ENCODE measurements at regions not wholly inside any gene's neighbourhood (a gene's known extent, or its start where the extent isn't known, plus 50 kb on each side); places are given as distances from the start of the nearest gene placed in this dataset.

DNA sequence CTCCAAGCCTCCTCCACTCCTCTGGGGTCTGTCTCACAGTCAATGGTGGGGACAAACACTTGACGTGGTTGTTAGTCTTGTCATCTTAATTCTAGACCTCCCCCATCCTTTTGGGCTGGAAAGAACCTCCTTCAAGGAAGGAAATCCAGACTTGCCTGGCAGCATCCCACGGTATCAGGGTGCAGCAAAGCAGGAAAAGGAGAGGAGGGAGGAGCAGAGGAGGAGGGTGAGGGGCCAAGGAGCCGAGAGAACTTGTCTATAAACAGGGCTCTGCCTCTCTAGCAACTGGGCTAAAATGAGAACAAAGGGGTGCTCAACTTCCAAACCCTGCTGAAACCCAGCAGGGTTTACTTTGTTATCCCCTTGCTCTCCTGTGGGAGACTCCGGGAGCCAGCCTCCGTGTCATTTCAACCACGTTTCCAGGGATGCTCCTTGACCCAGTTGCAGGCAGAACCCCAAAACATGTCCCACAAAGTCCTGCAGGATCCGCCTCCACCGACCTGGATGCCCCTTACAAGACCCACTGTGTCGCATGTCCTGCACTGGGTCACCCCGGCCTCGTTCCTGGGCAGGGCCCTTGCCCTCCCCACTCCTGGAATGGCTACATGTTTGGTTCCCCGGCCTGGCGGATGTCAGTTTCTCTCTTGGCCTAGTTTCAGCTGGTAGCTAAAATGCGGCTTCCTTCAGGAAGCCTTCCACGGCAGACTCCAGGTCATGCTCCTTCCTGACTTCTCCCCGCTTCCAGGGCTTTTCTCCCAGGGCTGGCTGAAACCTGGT, 69.7 kb upstream of the MGMT start:
- Histone ChIP-seq H3K4me2 (ENCODE audit: low read length) (no peak overlapping the region), H3K4me1 (ENCODE audit: insufficient read depth, low read length, severe bottlenecking) (no peaks in the 10 kb centered on the region), H3K9ac (ENCODE audit: low read length) (no peak overlapping the region), H3K27me3 (ENCODE audit: insufficient read depth, low read length) (no peaks in the 10 kb centered on the region; the same call in none of the 2 replicates), H3F3A (ENCODE audit: insufficient read depth, low read length) (no peaks in the 10 kb centered on the region), H3K9me3 (ENCODE audit: low read length) (no peaks in the 10 kb centered on the region), H4K20me1 (ENCODE audit: insufficient read depth, low read length) (no peaks in the 10 kb centered on the region), H2AFZ (ENCODE audit: low read length) (no peak overlapping the region), H3K4me3 (ENCODE audit: low read depth, low read length, poor library complexity, severe bottlenecking) (no peak overlapping the region), H3K36me3 (ENCODE audit: insufficient read depth, low read length) (no peaks in the 10 kb centered on the region), H3K79me2 (ENCODE audit: insufficient read depth, low read length) (no peaks in the 10 kb centered on the region), H3K9me2 (ENCODE audit: low read depth, low read length) (no peaks in the 10 kb centered on the region), H3K27ac (ENCODE audit: low read depth, low read length, poor library complexity, severe bottlenecking) (no peak overlapping the region)
- no peak for TF ChIP-seq EZH2 (IDR thresholded peaks at IDR 0.05; ENCODE audit: borderline replicate concordance, low read length)
- TF ChIP-seq, protein P1, sequence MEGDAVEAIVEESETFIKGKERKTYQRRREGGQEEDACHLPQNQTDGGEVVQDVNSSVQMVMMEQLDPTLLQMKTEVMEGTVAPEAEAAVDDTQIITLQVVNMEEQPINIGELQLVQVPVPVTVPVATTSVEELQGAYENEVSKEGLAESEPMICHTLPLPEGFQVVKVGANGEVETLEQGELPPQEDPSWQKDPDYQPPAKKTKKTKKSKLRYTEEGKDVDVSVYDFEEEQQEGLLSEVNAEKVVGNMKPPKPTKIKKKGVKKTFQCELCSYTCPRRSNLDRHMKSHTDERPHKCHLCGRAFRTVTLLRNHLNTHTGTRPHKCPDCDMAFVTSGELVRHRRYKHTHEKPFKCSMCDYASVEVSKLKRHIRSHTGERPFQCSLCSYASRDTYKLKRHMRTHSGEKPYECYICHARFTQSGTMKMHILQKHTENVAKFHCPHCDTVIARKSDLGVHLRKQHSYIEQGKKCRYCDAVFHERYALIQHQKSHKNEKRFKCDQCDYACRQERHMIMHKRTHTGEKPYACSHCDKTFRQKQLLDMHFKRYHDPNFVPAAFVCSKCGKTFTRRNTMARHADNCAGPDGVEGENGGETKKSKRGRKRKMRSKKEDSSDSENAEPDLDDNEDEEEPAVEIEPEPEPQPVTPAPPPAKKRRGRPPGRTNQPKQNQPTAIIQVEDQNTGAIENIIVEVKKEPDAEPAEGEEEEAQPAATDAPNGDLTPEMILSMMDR (IDR thresholded peaks at IDR 0.05; ENCODE audit: low read length), result no peak

- no peak overlapping the region for H3K9ac ChIP-seq (ENCODE audit: low read length)
- no peaks in the 10 kb centered on the region; the same call in none of the 2 replicates for H3K27me3 ChIP-seq (ENCODE audit: insufficient read depth, low read length)
- H3K36me3 ChIP-seq (ENCODE audit: insufficient read depth, low read length), result no peaks in the 10 kb centered on the region
- no peaks in the 10 kb centered on the region for H3F3A ChIP-seq (ENCODE audit: insufficient read depth, low read length)
- H3K4me3 ChIP-seq (ENCODE audit: low read depth, low read length, poor library complexity, severe bottlenecking), result no peak overlapping the region
- TF ChIP-seq EZH2 (IDR thresholded peaks at IDR 0.05; ENCODE audit: borderline replicate concordance, low read length), result no peak
- TF ChIP-seq, protein P1 (IDR thresholded peaks at IDR 0.05; ENCODE audit: low read length), result no peak
- no peak overlapping the region for H2AFZ ChIP-seq (ENCODE audit: low read length)
- no peaks in the 10 kb centered on the region for H3K9me2 ChIP-seq (ENCODE audit: low read depth, low read length)
- H3K27ac ChIP-seq (ENCODE audit: low read depth, low read length, poor library complexity, severe bottlenecking), result no peak overlapping the region
- H4K20me1 ChIP-seq (ENCODE audit: insufficient read depth, low read length), result no peaks in the 10 kb centered on the region
- no peak overlapping the region for H3K4me2 ChIP-seq (ENCODE audit: low read length)
- H3K9me3 ChIP-seq (ENCODE audit: low read length), result no peaks in the 10 kb centered on the region
- H3K79me2 ChIP-seq (ENCODE audit: insufficient read depth, low read length), result no peaks in the 10 kb centered on the region
- H3K4me1 ChIP-seq (ENCODE audit: insufficient read depth, low read length, severe bottlenecking), result no peaks in the 10 kb centered on the region
Observed at GRCh38 chr10:129398711-129399141, 68.3 kb upstream of the MGMT start.

DNA sequence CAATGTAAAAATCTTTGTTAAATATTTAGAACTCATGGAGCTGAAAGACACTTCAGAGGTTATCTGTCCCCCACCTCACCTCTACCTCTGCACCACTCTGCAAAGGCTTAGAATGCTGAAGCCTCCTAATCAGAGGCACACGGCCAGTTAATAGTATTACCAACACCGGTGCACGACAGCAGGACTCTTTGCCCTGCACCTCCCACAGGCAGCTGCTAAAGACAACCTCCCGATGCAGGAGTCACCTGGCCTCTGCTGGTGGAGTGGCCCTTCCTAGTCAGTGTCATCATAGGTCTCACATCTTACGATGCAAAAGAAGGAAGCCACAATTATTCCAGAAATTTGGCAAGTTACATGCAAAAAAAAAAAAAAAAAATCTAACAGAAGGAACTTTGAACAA, 66.6 kb upstream of the MGMT start:
- Histone ChIP-seq H3K9ac (ENCODE audit: low read length) (no peak overlapping the region), H3K36me3 (ENCODE audit: insufficient read depth, low read length) (no peaks in the 10 kb centered on the region), H3K4me2 (ENCODE audit: low read length) (no peak overlapping the region)

More for the DNA sequence above, 66.6 kb upstream of the MGMT start:
- Histone ChIP-seq H3K27ac (ENCODE audit: low read depth, low read length, poor library complexity, severe bottlenecking) (no peak overlapping the region), H3K27me3 (ENCODE audit: insufficient read depth, low read length) (no peaks in the 10 kb centered on the region; the same call in none of the 2 replicates), H3F3A (ENCODE audit: insufficient read depth, low read length) (no peaks in the 10 kb centered on the region), H3K4me3 (ENCODE audit: low read depth, low read length, poor library complexity, severe bottlenecking) (no peak overlapping the region), H3K79me2 (ENCODE audit: insufficient read depth, low read length) (no peaks in the 10 kb centered on the region), H4K20me1 (ENCODE audit: insufficient read depth, low read length) (no peaks in the 10 kb centered on the region), H3K9me2 (ENCODE audit: low read depth, low read length) (no peaks in the 10 kb centered on the region), H2AFZ (ENCODE audit: low read length) (no peak overlapping the region), H3K9me3 (ENCODE audit: low read length) (no peaks in the 10 kb centered on the region), H3K4me1 (ENCODE audit: insufficient read depth, low read length, severe bottlenecking) (no peaks in the 10 kb centered on the region)
- TF ChIP-seq, protein P1 (IDR thresholded peaks at IDR 0.05; ENCODE audit: low read length), result no peak
- TF ChIP-seq EZH2 (IDR thresholded peaks at IDR 0.05; ENCODE audit: borderline replicate concordance, low read length), result no peak
